ENCODE measurements at regions not wholly inside any gene's neighbourhood (a gene's known extent, or its start where the extent isn't known, plus 50 kb on each side); places are given as distances from the start of the nearest gene placed in this dataset.
"Not testable (repeated sequence)": the region's sequence is repeated elsewhere in the genome, so short reads cannot be mapped to it uniquely, and the experiment has no call there.

DNA sequence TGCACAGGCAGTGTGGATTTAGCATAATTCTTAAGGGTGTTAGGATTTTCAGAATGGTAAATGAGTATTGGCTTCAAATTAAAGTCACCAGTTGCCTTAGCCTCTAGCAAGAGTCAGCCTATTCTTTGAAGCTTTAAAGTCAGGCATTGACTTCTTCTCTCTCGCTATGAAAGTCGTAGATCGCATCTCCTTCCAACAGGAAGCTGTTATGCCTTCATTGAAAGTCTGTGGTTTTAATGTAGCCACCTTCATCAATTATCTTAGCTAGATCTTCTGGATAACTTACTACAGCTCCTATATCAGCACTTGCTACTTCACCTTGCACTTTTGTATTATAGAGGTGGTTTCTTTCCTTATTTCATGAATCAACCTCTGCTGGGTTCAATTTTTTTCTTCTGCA is 320.2 kb downstream of the PTPRC start:
- DNase-seq (ENCODE audit: low read depth, low spot score) (no peak), ATAC-seq (no peak)
- in situ Hi-C loops (cut with HindIII; ENCODE audit: low pct_unique_long_range_greater_than_20kb, low sequenced_read_pairs): no loop called here
- Histone ChIP-seq H3K36me3 (ENCODE audit: control insufficient read depth, insufficient read depth, low read length) (no peaks in the 10 kb centered on the region), H3K27me3 (ENCODE audit: control insufficient read depth, insufficient read depth, low read length) (no peaks in the 10 kb centered on the region), H3K4me1 (ENCODE audit: control insufficient read depth, insufficient read depth, low read length) (no peaks in the 10 kb centered on the region), H3K27ac (ENCODE audit: low read length) (no peak overlapping the region), H3K9me3 (ENCODE audit: control insufficient read depth, insufficient read depth, low read depth, low read length) (peaks cover 7% of the 10 kb centered on the region; the same call in 1 of the 2 replicates), H3K4me3 (ENCODE audit: low read depth in 2 of 2, low read length in 2 of 2) (no peak overlapping the region)
- BruUV-seq (replicated peaks): no TSS peak
- TF ChIP-seq, protein P1, sequence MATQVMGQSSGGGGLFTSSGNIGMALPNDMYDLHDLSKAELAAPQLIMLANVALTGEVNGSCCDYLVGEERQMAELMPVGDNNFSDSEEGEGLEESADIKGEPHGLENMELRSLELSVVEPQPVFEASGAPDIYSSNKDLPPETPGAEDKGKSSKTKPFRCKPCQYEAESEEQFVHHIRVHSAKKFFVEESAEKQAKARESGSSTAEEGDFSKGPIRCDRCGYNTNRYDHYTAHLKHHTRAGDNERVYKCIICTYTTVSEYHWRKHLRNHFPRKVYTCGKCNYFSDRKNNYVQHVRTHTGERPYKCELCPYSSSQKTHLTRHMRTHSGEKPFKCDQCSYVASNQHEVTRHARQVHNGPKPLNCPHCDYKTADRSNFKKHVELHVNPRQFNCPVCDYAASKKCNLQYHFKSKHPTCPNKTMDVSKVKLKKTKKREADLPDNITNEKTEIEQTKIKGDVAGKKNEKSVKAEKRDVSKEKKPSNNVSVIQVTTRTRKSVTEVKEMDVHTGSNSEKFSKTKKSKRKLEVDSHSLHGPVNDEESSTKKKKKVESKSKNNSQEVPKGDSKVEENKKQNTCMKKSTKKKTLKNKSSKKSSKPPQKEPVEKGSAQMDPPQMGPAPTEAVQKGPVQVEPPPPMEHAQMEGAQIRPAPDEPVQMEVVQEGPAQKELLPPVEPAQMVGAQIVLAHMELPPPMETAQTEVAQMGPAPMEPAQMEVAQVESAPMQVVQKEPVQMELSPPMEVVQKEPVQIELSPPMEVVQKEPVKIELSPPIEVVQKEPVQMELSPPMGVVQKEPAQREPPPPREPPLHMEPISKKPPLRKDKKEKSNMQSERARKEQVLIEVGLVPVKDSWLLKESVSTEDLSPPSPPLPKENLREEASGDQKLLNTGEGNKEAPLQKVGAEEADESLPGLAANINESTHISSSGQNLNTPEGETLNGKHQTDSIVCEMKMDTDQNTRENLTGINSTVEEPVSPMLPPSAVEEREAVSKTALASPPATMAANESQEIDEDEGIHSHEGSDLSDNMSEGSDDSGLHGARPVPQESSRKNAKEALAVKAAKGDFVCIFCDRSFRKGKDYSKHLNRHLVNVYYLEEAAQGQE (IDR thresholded peaks at IDR 0.05; ENCODE audit: insufficient read depth in 1 of 2, low read depth in 2 of 2, low read length in 1 of 2): no peak
- no peak for TF ChIP-seq SIN3A (IDR thresholded peaks at IDR 0.05; ENCODE audit: borderline replicate concordance, insufficient read depth, low read depth, low read length)
- TF ChIP-seq, protein P2, sequence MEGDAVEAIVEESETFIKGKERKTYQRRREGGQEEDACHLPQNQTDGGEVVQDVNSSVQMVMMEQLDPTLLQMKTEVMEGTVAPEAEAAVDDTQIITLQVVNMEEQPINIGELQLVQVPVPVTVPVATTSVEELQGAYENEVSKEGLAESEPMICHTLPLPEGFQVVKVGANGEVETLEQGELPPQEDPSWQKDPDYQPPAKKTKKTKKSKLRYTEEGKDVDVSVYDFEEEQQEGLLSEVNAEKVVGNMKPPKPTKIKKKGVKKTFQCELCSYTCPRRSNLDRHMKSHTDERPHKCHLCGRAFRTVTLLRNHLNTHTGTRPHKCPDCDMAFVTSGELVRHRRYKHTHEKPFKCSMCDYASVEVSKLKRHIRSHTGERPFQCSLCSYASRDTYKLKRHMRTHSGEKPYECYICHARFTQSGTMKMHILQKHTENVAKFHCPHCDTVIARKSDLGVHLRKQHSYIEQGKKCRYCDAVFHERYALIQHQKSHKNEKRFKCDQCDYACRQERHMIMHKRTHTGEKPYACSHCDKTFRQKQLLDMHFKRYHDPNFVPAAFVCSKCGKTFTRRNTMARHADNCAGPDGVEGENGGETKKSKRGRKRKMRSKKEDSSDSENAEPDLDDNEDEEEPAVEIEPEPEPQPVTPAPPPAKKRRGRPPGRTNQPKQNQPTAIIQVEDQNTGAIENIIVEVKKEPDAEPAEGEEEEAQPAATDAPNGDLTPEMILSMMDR (IDR thresholded peaks at IDR 0.05): no peak
- TF ChIP-seq POLR2AphosphoS5 (IDR thresholded peaks at IDR 0.05; ENCODE audit: low read depth, low read length): no peak
- TF ChIP-seq TCF7L2 (IDR thresholded peaks at IDR 0.05; ENCODE audit: low read depth, low read length): no peak
- intact Hi-C loops (cut with micrococcal nuclease; ENCODE audit: unreplicated experiment): no loop called here
- CTCF ChIA-PET: no interaction called here
- POLR2A ChIA-PET: no interaction called here

DNA sequence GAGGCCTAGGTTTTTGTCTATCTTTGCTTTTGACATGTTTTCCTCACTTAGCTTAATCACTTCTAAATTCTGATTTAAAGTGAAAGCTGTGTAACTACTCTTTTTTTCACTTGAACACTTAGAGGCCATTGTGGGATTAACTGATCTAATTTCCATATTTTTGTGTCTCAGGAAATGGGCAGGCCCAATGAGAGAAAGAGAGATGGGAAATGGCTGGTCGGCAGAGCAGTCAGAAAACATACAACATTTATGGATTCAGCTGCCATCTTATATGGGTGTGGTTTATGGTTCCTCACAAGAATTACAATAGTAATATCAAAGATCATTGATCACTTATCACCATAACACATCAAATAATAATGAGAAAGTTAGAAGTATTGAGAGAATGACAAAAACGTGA is 320.8 kb downstream of the PTPRC start:
- ATAC-seq (no peak), DNase-seq (ENCODE audit: low read depth, low spot score) (no peak)
- Histone ChIP-seq H3K27me3 (ENCODE audit: control insufficient read depth, insufficient read depth, low read length) (no peaks in the 10 kb centered on the region), H3K9me3 (ENCODE audit: control insufficient read depth, insufficient read depth, low read depth, low read length) (peaks cover 4% of the 10 kb centered on the region; the same call in 1 of the 2 replicates), H3K4me1 (ENCODE audit: control insufficient read depth, insufficient read depth, low read length) (no peaks in the 10 kb centered on the region), H3K27ac (ENCODE audit: low read length) (no peak overlapping the region), H3K4me3 (ENCODE audit: low read depth in 2 of 2, low read length in 2 of 2) (no peak overlapping the region), H3K36me3 (ENCODE audit: control insufficient read depth, insufficient read depth, low read length) (no peaks in the 10 kb centered on the region)
- intact Hi-C loops (cut with micrococcal nuclease; ENCODE audit: unreplicated experiment): no loop called here
- ChIA-PET CTCF (no interaction called here), POLR2A (no interaction called here)
- no TSS peak for BruUV-seq (replicated peaks)
- TF ChIP-seq, protein P1 (IDR thresholded peaks at IDR 0.05; ENCODE audit: insufficient read depth in 1 of 2, low read depth in 2 of 2, low read length in 1 of 2): no peak
- TF ChIP-seq POLR2AphosphoS5 (IDR thresholded peaks at IDR 0.05; ENCODE audit: low read depth, low read length) (no peak), SIN3A (IDR thresholded peaks at IDR 0.05; ENCODE audit: borderline replicate concordance, insufficient read depth, low read depth, low read length) (no peak), TCF7L2 (IDR thresholded peaks at IDR 0.05; ENCODE audit: low read depth, low read length) (no peak)
- TF ChIP-seq, protein P2 (IDR thresholded peaks at IDR 0.05): no peak
- in situ Hi-C loops (cut with HindIII; ENCODE audit: low pct_unique_long_range_greater_than_20kb, low sequenced_read_pairs): no loop called here

DNA sequence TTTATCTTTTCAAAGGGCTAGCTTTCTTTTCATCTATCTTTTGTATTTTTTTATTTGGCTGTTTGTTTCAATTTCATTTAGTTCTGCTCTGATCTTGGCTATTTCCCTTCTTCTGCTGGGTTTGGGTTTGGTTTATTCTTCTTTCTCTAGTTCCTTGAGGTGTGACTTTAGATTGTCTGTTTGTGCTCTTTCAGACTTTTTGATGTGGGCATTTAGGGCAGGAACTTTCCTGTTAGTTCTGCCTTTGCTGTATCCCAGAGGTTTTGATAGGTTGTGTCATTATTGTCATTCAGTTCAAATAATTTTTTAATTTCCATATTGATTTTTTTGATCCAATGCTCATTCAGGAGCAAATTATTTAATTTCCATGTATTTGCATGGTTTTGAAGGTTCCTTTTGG is 325.0 kb downstream of the PTPRC start:
- H3K4me3 ChIP-seq (ENCODE audit: low read depth in 2 of 2, low read length in 2 of 2); H3K27me3 ChIP-seq (ENCODE audit: control insufficient read depth, insufficient read depth, low read length); H3K27ac ChIP-seq (ENCODE audit: low read length); H3K4me1 ChIP-seq (ENCODE audit: control insufficient read depth, insufficient read depth, low read length); H3K36me3 ChIP-seq (ENCODE audit: control insufficient read depth, insufficient read depth, low read length); DNase-seq (ENCODE audit: low read depth, low spot score); CTCF ChIA-PET; POLR2A ChIA-PET; in situ Hi-C loops (cut with HindIII; ENCODE audit: low pct_unique_long_range_greater_than_20kb, low sequenced_read_pairs); BruUV-seq (replicated peaks); H3K9me3 ChIP-seq (ENCODE audit: control insufficient read depth, insufficient read depth, low read depth, low read length); intact Hi-C loops (cut with micrococcal nuclease; ENCODE audit: unreplicated experiment); ATAC-seq: not testable (repeated sequence)
